GM12891 (cell line): ENCODE measurements at regions not wholly inside any gene's neighbourhood (a gene's known extent, or its start where the extent isn't known, plus 50 kb on each side); places are given as distances from the start of the nearest gene placed in this dataset.

Experiments
- DNase-seq: peaks from one replicate; pipeline ENCODE4 v3.0.0; 2011; ENCODE audit warnings: low spot score; ENCODE audit not compliant: insufficient read length
- FAIRE-seq: peaks from 2 replicates; lab custom pipeline; 2011; peaks lifted over from hg19 to GRCh38; lab: Jason Lieb, UNC
- PAX5 ChIP-seq: IDR thresholded peaks from 2 replicates; pipeline ENCODE4 v1.6.1; 2011; ENCODE audit warnings: low read length, moderate library complexity, mild to moderate bottlenecking; ENCODE audit not compliant: insufficient read depth, severe bottlenecking
- POLR2A ChIP-seq: IDR thresholded peaks from 2 replicates; pipeline ENCODE4 v1.6.1; 2011; ENCODE audit warnings: low read depth, low read length, control low read depth
- POLR2AphosphoS5 ChIP-seq: IDR thresholded peaks from 2 replicates; pipeline ENCODE4 v1.6.1; 2011; ENCODE audit warnings: low read depth, low read length, control low read depth
- POU2F2 ChIP-seq: IDR thresholded peaks from 2 replicates; pipeline ENCODE4 v1.6.1; 2011; ENCODE audit warnings: low read depth, mild to moderate bottlenecking, control low read depth, low read length, moderate library complexity
- SPI1 ChIP-seq: IDR thresholded peaks from 2 replicates; pipeline ENCODE4 v1.6.1; 2011; ENCODE audit warnings: low read depth, low read length, control low read depth
- TAF1 ChIP-seq: IDR thresholded peaks from 2 replicates; pipeline ENCODE4 v1.6.1; 2011; ENCODE audit warnings: low read depth, low read length, control low read depth

- DNase-seq (no peak), FAIRE-seq (no peak)
- TF ChIP-seq POLR2AphosphoS5 (no peak), POU2F2 (no peak), PAX5 (no peak)
These were observed 154.2 kb upstream of the PRMT8 start for GRCh38 chr12:3336606-3337311.

DNA sequence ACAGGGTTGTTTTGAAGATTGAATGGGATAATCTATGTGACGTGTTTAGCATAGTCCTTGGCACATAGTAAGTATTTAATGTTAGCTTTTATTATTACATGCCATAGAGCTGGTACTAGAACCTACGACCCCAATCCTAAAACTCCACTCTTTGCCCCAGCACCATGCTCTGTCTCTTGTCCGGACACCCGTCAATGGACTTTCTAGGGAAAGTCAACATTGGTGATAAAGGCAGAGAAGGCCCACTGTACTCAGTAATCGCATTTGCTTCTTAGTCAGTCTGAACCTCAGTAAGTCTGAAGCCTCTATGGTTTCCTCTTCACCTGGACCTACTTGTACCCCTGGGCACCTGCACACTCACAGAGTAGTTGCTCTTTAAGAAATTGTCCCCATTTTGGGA lies 153.1 kb upstream of the PRMT8 start:
- DNase-seq (no peak), FAIRE-seq (no peak)
- TF ChIP-seq POLR2AphosphoS5 (no peak), POLR2A (no peak), POU2F2 (no peak), SPI1 (no peak), PAX5 (no peak), TAF1 (no peak)

GRCh38 chr12:3339221-3339620 lies 151.8 kb upstream of the PRMT8 start:
- DNase-seq, result no peak
- TF ChIP-seq POLR2AphosphoS5, result no peak
- no peak for TF ChIP-seq PAX5
- TF ChIP-seq SPI1, result no peak
- no peak for TF ChIP-seq TAF1
- TF ChIP-seq POU2F2, result no peak
- no peak for TF ChIP-seq POLR2A
- FAIRE-seq, result no peak

GRCh38 chr12:3341594-3341993 lies 149.4 kb upstream of the PRMT8 start:
- FAIRE-seq (no peak), DNase-seq (no peak)
- TF ChIP-seq POU2F2 (no peak), TAF1 (no peak), POLR2A (no peak), PAX5 (no peak)

GRCh38 chr12:3342051-3342450 lies 149.0 kb upstream of the PRMT8 start:
- DNase-seq (no peak), FAIRE-seq (no peak)

DNA sequence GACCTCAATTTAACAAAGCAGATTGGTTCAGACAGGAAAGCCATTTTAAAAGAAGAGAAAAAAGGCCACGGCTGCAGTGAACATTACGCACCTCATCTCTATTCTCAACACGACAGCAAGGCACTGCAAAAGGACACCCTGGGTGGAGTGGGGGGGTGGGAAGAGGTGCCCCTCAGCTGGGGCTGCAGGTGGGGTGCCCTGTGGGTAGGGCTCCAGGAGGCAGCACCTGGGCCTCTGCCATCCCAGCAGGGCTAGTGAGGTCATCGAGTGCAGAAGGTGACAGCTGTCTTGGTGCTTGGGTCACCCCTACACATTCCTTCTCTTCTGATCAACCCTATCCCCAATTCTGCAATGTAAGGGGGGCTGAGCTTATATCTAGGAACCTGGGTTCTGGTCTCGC lies 142.9 kb upstream of the PRMT8 start:
- no peak for TF ChIP-seq POLR2A
- no peak for TF ChIP-seq SPI1
- no peak for TF ChIP-seq POU2F2
- TF ChIP-seq POLR2AphosphoS5, result no peak
- TF ChIP-seq TAF1, result no peak
- no peak for TF ChIP-seq PAX5
- DNase-seq (no peak), FAIRE-seq (no peak)

More at GRCh38 chr12:3342051-3342450, 149.0 kb upstream of the PRMT8 start:
- no peak for TF ChIP-seq SPI1
- no peak for TF ChIP-seq POU2F2
- TF ChIP-seq POLR2AphosphoS5, result no peak
- TF ChIP-seq TAF1, result no peak
- no peak for TF ChIP-seq POLR2A
- TF ChIP-seq PAX5, result no peak

DNA sequence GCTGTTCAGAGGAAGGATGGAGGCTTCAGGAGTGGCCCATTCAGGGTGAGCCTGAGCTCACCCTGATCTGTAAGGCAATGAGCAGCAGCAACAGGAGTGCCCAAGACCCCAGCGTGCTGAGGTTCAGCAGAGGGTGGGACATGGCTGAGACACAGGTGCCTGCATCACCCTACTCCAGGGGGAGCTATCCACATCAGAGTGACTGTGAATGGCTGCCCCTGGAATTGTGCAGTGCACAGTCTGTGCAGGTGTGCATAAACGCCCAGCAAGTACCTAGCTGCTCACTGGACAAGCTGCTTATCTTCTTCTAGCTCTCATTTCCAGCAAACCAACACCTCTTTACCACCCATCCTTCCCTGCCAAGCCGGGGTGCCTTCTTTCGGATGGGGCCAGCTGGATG lies 140.6 kb upstream of the PRMT8 start:
- DNase-seq (no peak), FAIRE-seq (no peak)
- TF ChIP-seq TAF1, result no peak
- TF ChIP-seq POU2F2, result no peak
- TF ChIP-seq POLR2A, result no peak
- no peak for TF ChIP-seq SPI1

DNA sequence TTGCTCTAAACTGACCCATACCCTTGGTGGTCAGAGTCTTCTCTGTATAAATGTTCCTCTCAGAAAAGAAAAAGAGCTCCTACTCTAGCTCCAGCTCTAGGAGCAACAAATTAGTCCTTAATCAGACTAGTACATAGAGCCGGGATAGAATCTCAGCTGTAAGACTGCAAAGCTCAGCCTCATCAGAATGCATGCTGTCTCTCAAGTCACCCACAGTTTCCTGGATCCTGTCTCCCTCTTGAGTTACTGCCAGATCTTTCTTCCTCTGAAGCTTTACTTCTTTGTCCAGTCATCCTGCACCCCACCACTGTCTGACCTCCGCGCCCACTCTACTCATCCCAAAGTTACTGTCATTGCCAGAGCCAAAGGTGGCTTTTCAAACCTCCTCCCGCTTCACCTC lies 139.3 kb upstream of the PRMT8 start:
- DNase-seq (no peak), FAIRE-seq (no peak)
- TF ChIP-seq POU2F2 (no peak), PAX5 (no peak), POLR2A (no peak), TAF1 (no peak), SPI1 (no peak)

DNA sequence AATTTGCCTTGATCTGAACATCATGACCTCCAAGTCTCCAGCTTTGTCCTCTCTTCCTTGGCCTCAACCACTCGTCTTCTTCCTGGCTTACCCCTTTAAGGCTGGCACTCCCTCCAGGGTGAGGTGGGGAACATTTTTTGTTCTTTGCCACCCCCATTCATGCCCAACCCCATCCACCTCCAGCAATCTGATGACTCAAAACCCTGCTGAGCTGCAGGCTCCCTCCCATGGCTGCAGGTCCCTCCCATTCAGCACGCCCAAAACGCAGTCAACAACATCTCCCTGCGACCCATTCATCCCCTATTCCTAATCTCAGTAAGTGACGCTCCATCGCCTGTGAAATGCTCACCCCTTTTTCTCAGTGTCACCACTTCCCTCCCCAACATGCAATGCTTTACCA lies 138.8 kb upstream of the PRMT8 start:
- TF ChIP-seq PAX5 (no peak), SPI1 (no peak), POU2F2 (no peak), TAF1 (no peak), POLR2A (no peak), POLR2AphosphoS5 (no peak)
- FAIRE-seq (no peak), DNase-seq (no peak)

GRCh38 chr12:3353621-3354020 lies 137.4 kb upstream of the PRMT8 start:
- FAIRE-seq, result no peak
- no peak for DNase-seq
- TF ChIP-seq PAX5 (no peak), TAF1 (no peak), POU2F2 (no peak), POLR2A (no peak)

DNA sequence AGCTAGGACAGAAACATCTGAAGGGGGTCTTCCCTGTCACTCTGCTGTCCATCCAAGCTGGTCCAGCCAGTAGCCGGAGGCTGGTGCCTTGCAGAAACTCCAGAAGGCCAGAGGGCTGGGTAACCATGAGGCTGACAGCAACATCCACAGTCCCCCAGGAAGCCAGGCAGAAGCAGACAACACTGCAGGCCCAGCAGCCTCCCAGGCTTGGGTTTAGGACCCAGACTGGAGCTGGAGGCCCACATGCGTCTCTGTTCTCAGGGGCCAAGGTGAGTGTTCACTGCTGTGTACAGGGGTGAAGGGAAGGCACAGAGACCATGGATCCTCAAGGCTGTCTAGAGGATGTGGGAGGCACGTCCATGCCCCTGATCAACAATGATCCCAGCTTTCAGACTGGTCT lies 136.4 kb upstream of the PRMT8 start:
- TF ChIP-seq SPI1 (no peak), PAX5 (no peak), TAF1 (no peak), POLR2A (no peak), POLR2AphosphoS5 (no peak), POU2F2 (no peak)
- DNase-seq (no peak), FAIRE-seq (no peak)
